SK-N-SH (cell line): ENCODE measurements at regions not wholly inside any gene's neighbourhood (a gene's known extent, or its start where the extent isn't known, plus 50 kb on each side); places are given as distances from the start of the nearest gene placed in this dataset.
A peak's percentile ranks its signal among the peaks of the same experiment; 100 is the strongest.
"Not testable (repeated sequence)": the region's sequence is repeated elsewhere in the genome, so short reads cannot be mapped to it uniquely, and the experiment has no call there.

Experiments used
- CTCF ChIA-PET: fragments of 300-600, 350-600 bp; formaldehyde crosslinking; extraction: SDS; loops from one replicate; lab custom pipeline; 2021; lab: Yijun Ruan, JAX
- POLR2A ChIA-PET: fragments of 350-600 bp; sonication (Branson Sonifier 250); formaldehyde crosslinking; extraction: SDS; loops from one replicate; lab custom pipeline; 2020; ENCODE audit warnings: antibody characterized with exemption, inconsistent platforms; lab: Yijun Ruan, JAX
- DNase-seq: peaks from one replicate; pipeline ENCODE4 v3.0.0; 2012
- H2AFZ ChIP-seq: fragments of 200-600 bp; sonication (generic); 2 replicates; pipeline ENCODE4 v1.8.1; 2016; ENCODE audit warnings: antibody characterized with exemption, mild to moderate bottlenecking, low read depth
- H3F3A ChIP-seq: fragments of 200-600 bp; sonication (generic); replicated peaks from 2 replicates; pipeline ENCODE3; 2016; ENCODE audit warnings: antibody characterized with exemption, mild to moderate bottlenecking; ENCODE audit not compliant: insufficient read depth
- H3K27ac ChIP-seq, 2 experiments: fragments of 200-500 bp in 1 of 2; fragments of 200-600 bp in 1 of 2; sonication (Bioruptor generic) in 1 of 2; sonication (generic), shearing (Covaris generic) in 1 of 2; 2 replicates each; pipeline versions ENCODE4 v1.5.1 to v1.6.1; 2014 to 2016; ENCODE audit warnings: low read depth in 2 of 2, inconsistent platforms in 1 of 2, low read length in 1 of 2, mild to moderate bottlenecking in 1 of 2, mixed read lengths in 1 of 2
- H3K27me3 ChIP-seq: fragments of 200-600 bp; sonication (generic), shearing (Covaris generic); 2 replicates; pipeline ENCODE4 v1.6.1; 2016; ENCODE audit warnings: mixed run types; ENCODE audit not compliant: insufficient read depth
- H3K36me3 ChIP-seq, 2 experiments: fragments of 200-500 bp in 1 of 2; fragments of 200-600 bp in 1 of 2; sonication (Bioruptor generic) in 1 of 2; sonication (generic) in 1 of 2; replicated peaks in 1 of 2; 2 replicates each; pipeline versions ENCODE3 to v1.5.1; 2014 to 2016; ENCODE audit warnings: low read length in 1 of 2, mild to moderate bottlenecking in 1 of 2; ENCODE audit not compliant: insufficient read depth in 2 of 2, control insufficient read depth in 1 of 2
- H3K4me1 ChIP-seq, 2 experiments: fragments of 200-500 bp in 1 of 2; fragments of 200-600 bp in 1 of 2; sonication (Bioruptor generic) in 1 of 2; sonication (generic), shearing (Covaris generic) in 1 of 2; 2 replicates each; pipeline versions ENCODE4 v1.5.1 to v1.6.1; 2014 to 2016; ENCODE audit warnings: low read depth in 1 of 2, low read length in 1 of 2, mixed run types in 1 of 2; ENCODE audit not compliant: insufficient read depth in 2 of 2, control insufficient read depth in 1 of 2
- H3K4me2 ChIP-seq: fragments of 200-600 bp; sonication (generic), shearing (Covaris generic); 2 replicates; pipeline ENCODE4 v1.6.1; 2017; ENCODE audit warnings: mixed run types
- H3K4me3 ChIP-seq, 2 experiments: fragments of 200-500 bp in 1 of 2; fragments of 200-600 bp in 1 of 2; sonication (Bioruptor generic) in 1 of 2; sonication (generic), shearing (Covaris generic) in 1 of 2; 2 replicates each; pipeline versions ENCODE4 v1.5.1 to v1.8.1; 2014 to 2016; ENCODE audit warnings: low read depth in 2 of 2, inconsistent platforms in 1 of 2, low read length in 1 of 2, mild to moderate bottlenecking in 1 of 2, mixed read lengths in 1 of 2, moderate library complexity in 1 of 2
- H3K79me2 ChIP-seq: fragments of 200-600 bp; sonication (generic); 2 replicates; pipeline ENCODE4 v1.8.1; 2017; ENCODE audit warnings: mild to moderate bottlenecking; ENCODE audit not compliant: insufficient read depth
- H3K9ac ChIP-seq: fragments of 200-600 bp; sonication (generic); 2 replicates; pipeline ENCODE4 v1.6.1; 2017; ENCODE audit warnings: mixed run types
- H3K9me2 ChIP-seq: fragments of 200-600 bp; sonication (generic); 2 replicates; pipeline ENCODE4 v1.6.1; 2017; ENCODE audit warnings: mixed run types
- H3K9me3 ChIP-seq: fragments of 200-600 bp; sonication (generic); 2 replicates; pipeline ENCODE4 v1.6.1; 2017; ENCODE audit warnings: mixed run types, mild to moderate bottlenecking, moderate library complexity
- H4K20me1 ChIP-seq: fragments of 200-600 bp; sonication (generic); 2 replicates; pipeline ENCODE4 v1.6.1; 2017; ENCODE audit warnings: mild to moderate bottlenecking, mixed run types; ENCODE audit not compliant: insufficient read depth
- EP300 ChIP-seq, 2 experiments: IDR thresholded peaks; 2 replicates each; pipeline versions ENCODE4 v1.4.0 to v1.6.1; 2012; ENCODE audit warnings: borderline replicate concordance in 1 of 2, low read depth in 1 of 2, low read length in 1 of 2
- EZH2phosphoT487 ChIP-seq: fragments of 200-600 bp; sonication (generic); IDR thresholded peaks from 2 replicates; pipeline ENCODE4 v1.6.1; 2017; ENCODE audit warnings: low read depth, mixed run types, mild to moderate bottlenecking, antibody characterized with exemption, moderate library complexity, borderline replicate concordance
- GATA2 ChIP-seq: sonication (generic); formaldehyde crosslinking; IDR thresholded peaks from 2 replicates; pipeline ENCODE4 v1.5.0; 2020; ENCODE audit warnings: mild to moderate bottlenecking, missing genetic modification reagents
- NFIC ChIP-seq: IDR thresholded peaks from 2 replicates; pipeline ENCODE4 v1.4.0; 2012; ENCODE audit warnings: borderline replicate concordance
- RAD21 ChIP-seq: IDR thresholded peaks from 2 replicates; pipeline ENCODE4 v1.6.1; 2012; ENCODE audit warnings: mild to moderate bottlenecking, low read length
- TAF1 ChIP-seq: IDR thresholded peaks from 2 replicates; pipeline ENCODE4 v1.6.1; 2012; ENCODE audit warnings: low read depth, mild to moderate bottlenecking, low read length, moderate library complexity, borderline replicate concordance
- TCF12 ChIP-seq: IDR thresholded peaks from 2 replicates; pipeline ENCODE4 v1.4.0; 2012
- YY1 ChIP-seq: IDR thresholded peaks from 2 replicates; pipeline ENCODE4 v1.4.0; 2012; ENCODE audit warnings: low read depth, mild to moderate bottlenecking
- WGBS: methylation state at CpG from one replicate; pipeline ENCODE4 v1.1.6; 2017; ENCODE audit warnings: low lambda C conversion rate; 5-methylcytosine and 5-hydroxymethylcytosine counted together
- TF ChIP-seq, protein P1 (sequence below): IDR thresholded peaks from 2 replicates; pipeline ENCODE4 v1.4.0; 2012; ENCODE audit warnings: low read depth, borderline replicate concordance
- TF ChIP-seq, protein P2 (sequence below): fragments of 150-350 bp; IDR thresholded peaks from 2 replicates; pipeline ENCODE4 v1.6.1; 2017; ENCODE audit warnings: antibody characterized with exemption, low read length, low read depth, borderline replicate concordance
- TF ChIP-seq, protein P3 (sequence below): IDR thresholded peaks from 2 replicates; pipeline ENCODE4 v1.6.1; 2012; ENCODE audit warnings: mild to moderate bottlenecking, low read depth, low read length, moderate library complexity

DNA sequence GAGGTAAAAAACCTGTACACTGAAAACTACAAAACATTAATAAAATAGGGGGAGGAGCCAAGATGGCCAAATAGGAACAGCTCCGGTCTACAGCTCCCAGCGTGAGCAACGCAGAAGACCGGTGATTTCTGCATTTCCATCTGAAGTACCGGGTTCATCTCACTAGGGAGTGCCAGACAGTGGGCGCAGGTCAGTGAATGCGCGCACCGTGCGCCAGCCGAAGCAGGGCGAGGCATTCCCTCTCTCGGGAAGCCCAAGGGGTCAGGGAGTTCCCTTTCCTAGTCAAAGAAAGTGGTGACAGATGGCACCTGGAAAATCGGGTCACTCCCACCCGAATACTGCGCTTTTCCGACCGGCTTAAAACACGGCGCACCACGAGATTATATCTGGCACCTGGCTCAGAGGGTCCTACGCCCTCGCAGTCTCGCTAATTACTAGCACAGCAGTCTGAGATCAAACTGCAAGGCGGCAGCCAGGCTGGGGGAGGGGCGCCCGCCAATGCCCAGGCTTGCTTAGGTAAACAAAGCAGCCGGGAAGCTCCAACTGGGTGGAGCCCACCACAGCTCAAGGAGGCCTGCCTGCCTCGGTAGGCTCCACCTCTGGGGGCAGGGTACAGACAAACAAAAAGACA lies 400.9 kb upstream of the FGF16 start:
- CTCF ChIA-PET, H3K9ac ChIP-seq, H3K36me3 ChIP-seq, H3K27ac ChIP-seq, POLR2A ChIA-PET, H3K27me3 ChIP-seq, H3K9me2 ChIP-seq, H3K4me3 ChIP-seq, DNase-seq, H3K79me2 ChIP-seq, H3K9me3 ChIP-seq, H3K4me1 ChIP-seq, H2AFZ ChIP-seq, H4K20me1 ChIP-seq, H3F3A ChIP-seq: not testable (repeated sequence)
- WGBS, result 3% methylated on average over 16 of the region's 29 CpGs
- peak overlapping the region; percentile 55 for H3K4me2 ChIP-seq

DNA sequence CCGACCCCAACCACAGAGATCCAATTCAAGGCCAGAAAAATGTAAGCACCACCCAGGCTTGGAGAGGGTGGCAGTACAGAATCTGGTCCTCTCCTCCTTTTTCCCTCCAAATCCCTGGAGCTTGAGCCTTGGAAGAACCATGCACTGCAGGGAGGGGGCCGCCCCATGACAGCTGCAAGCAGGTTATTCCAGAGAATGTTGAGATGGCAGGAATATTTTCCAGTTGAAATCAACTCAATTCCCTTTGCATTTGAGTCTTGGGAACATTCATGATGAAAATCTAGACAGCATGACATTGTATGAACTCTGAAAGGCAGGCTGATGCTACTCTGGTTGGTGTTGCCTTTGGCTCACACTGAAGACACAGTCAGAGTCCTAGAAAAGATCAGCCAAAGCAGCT lies 386.6 kb upstream of the FGF16 start:
- TF ChIP-seq YY1, result no peak
- TF ChIP-seq EP300 (IDR thresholded peaks at IDR 0.05; ENCODE audit: borderline replicate concordance in 1 of 2, low read depth in 1 of 2, low read length in 1 of 2), result no peak
- no peak for TF ChIP-seq RAD21
- no peak for TF ChIP-seq NFIC
- no peak for TF ChIP-seq TAF1
- TF ChIP-seq, protein P1, sequence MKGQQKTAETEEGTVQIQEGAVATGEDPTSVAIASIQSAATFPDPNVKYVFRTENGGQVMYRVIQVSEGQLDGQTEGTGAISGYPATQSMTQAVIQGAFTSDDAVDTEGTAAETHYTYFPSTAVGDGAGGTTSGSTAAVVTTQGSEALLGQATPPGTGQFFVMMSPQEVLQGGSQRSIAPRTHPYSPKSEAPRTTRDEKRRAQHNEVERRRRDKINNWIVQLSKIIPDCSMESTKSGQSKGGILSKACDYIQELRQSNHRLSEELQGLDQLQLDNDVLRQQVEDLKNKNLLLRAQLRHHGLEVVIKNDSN, result no peak
- no peak for TF ChIP-seq GATA2 (CRISPR knock-in tag)
- no peak for TF ChIP-seq EZH2phosphoT487
- TF ChIP-seq TCF12, result no peak
- CTCF ChIA-PET, result no interaction called here

DNA sequence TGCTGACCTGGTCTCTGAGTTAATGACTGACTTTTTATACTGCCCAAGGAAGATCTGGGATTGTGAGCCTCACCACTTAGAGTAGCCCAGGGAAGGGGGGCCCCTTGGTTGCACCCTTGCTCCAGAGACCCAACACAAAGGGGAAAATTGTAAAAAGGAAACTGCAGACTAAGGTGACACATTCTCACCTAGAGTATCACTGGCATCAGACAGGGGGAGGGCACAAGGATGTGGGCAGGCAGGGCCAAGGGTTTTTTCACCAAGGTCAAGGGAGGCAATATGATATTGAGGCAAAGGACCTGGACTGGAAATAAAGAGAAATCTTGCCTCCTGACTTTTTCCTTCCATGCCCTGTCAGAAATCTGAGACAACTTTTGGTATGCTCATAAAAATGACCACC lies 386.2 kb upstream of the FGF16 start:
- Histone ChIP-seq H3K79me2 (no peaks in the 10 kb centered on the region), H3K27ac (no peak overlapping the region), H4K20me1 (no peaks in the 10 kb centered on the region), H3K4me2 (no peak overlapping the region), H3K27me3 (no peaks in the 10 kb centered on the region), H3K9me2 (no peaks in the 10 kb centered on the region), H3F3A (no peaks in the 10 kb centered on the region), H3K4me3 (no peak overlapping the region), H3K36me3 (no peaks in the 10 kb centered on the region), H3K9ac (no peak overlapping the region), H3K4me1 (no peaks in the 10 kb centered on the region), H3K9me3 (no peaks in the 10 kb centered on the region), H2AFZ (no peak overlapping the region)
- TF ChIP-seq, protein P2, sequence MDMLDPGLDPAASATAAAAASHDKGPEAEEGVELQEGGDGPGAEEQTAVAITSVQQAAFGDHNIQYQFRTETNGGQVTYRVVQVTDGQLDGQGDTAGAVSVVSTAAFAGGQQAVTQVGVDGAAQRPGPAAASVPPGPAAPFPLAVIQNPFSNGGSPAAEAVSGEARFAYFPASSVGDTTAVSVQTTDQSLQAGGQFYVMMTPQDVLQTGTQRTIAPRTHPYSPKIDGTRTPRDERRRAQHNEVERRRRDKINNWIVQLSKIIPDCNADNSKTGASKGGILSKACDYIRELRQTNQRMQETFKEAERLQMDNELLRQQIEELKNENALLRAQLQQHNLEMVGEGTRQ, result no peak
- TF ChIP-seq, protein P3, sequence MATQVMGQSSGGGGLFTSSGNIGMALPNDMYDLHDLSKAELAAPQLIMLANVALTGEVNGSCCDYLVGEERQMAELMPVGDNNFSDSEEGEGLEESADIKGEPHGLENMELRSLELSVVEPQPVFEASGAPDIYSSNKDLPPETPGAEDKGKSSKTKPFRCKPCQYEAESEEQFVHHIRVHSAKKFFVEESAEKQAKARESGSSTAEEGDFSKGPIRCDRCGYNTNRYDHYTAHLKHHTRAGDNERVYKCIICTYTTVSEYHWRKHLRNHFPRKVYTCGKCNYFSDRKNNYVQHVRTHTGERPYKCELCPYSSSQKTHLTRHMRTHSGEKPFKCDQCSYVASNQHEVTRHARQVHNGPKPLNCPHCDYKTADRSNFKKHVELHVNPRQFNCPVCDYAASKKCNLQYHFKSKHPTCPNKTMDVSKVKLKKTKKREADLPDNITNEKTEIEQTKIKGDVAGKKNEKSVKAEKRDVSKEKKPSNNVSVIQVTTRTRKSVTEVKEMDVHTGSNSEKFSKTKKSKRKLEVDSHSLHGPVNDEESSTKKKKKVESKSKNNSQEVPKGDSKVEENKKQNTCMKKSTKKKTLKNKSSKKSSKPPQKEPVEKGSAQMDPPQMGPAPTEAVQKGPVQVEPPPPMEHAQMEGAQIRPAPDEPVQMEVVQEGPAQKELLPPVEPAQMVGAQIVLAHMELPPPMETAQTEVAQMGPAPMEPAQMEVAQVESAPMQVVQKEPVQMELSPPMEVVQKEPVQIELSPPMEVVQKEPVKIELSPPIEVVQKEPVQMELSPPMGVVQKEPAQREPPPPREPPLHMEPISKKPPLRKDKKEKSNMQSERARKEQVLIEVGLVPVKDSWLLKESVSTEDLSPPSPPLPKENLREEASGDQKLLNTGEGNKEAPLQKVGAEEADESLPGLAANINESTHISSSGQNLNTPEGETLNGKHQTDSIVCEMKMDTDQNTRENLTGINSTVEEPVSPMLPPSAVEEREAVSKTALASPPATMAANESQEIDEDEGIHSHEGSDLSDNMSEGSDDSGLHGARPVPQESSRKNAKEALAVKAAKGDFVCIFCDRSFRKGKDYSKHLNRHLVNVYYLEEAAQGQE, result no peak
- no peak for DNase-seq
- CTCF ChIA-PET, result no interaction called here
- POLR2A ChIA-PET, result no interaction called here

More for the DNA sequence above, 386.6 kb upstream of the FGF16 start:
- Histone ChIP-seq H3K27me3 (no peaks in the 10 kb centered on the region), H3K4me1 (no peaks in the 10 kb centered on the region), H3K4me3 (no peak overlapping the region), H3F3A (no peaks in the 10 kb centered on the region), H2AFZ (no peak overlapping the region), H3K9ac (no peak overlapping the region), H3K79me2 (no peaks in the 10 kb centered on the region), H3K27ac (no peak overlapping the region), H3K9me3 (no peaks in the 10 kb centered on the region), H3K4me2 (no peak overlapping the region), H4K20me1 (no peaks in the 10 kb centered on the region), H3K36me3 (no peaks in the 10 kb centered on the region), H3K9me2 (no peaks in the 10 kb centered on the region)
- 3% methylated on average over 2 of the region's 2 CpGs for WGBS
- POLR2A ChIA-PET, result no interaction called here
- DNase-seq, result no peak
